OCI-LY3 (cell line): ENCODE measurements at regions not wholly inside any gene's neighbourhood (a gene's known extent, or its start where the extent isn't known, plus 50 kb on each side); places are given as distances from the start of the nearest gene placed in this dataset.
"Not testable (repeated sequence)": the region's sequence is repeated elsewhere in the genome, so short reads cannot be mapped to it uniquely, and the experiment has no call there.

Source experiments
- H2AFZ ChIP-seq: fragments of 200-600, 300-600 bp; shearing (Covaris generic); 2 replicates; pipeline ENCODE4 v1.6.0; 2014; ENCODE audit warnings: antibody characterized with exemption, low read depth, low read length
- H3K27ac ChIP-seq: fragments of 200-600, 300-600 bp; sonication (generic); 2 replicates; pipeline ENCODE4 v1.5.1; 2014; ENCODE audit warnings: mild to moderate bottlenecking, low read length, moderate library complexity, mixed read lengths
- H3K27me3 ChIP-seq: fragments of 200-600, 300-600 bp; sonication (generic); 2 replicates; pipeline ENCODE4 v1.6.1; 2014; ENCODE audit warnings: low read depth, low read length, mixed read lengths
- H3K36me3 ChIP-seq: fragments of 200-600, 300-600 bp; sonication (generic); replicated peaks from 2 replicates; pipeline ENCODE3; 2014; ENCODE audit warnings: low read depth, low read length, mixed read lengths
- H3K4me1 ChIP-seq: fragments of 300-600, 200-600 bp; sonication (generic); 2 replicates; pipeline ENCODE4 v1.6.1; 2014; ENCODE audit warnings: low read length, mixed read lengths
- H3K4me2 ChIP-seq: fragments of 200-600, 300-600 bp; sonication (generic); 2 replicates; pipeline ENCODE4 v1.6.1; 2014; ENCODE audit warnings: low read length, mixed read lengths
- H3K4me3 ChIP-seq: fragments of 300-600, 200-600 bp; sonication (generic); 2 replicates; pipeline ENCODE4 v1.5.1; 2014; ENCODE audit warnings: antibody characterized with exemption, mild to moderate bottlenecking, low read length, moderate library complexity
- H3K79me2 ChIP-seq: fragments of 300-600, 200-600 bp; shearing (Covaris generic); 2 replicates; pipeline ENCODE4 v1.6.1; 2014; ENCODE audit warnings: mild to moderate bottlenecking, low read length, mixed read lengths
- H3K9ac ChIP-seq: fragments of 300-600, 200-600 bp; shearing (Covaris generic); 2 replicates; pipeline ENCODE4 v1.6.0; 2014; ENCODE audit warnings: mild to moderate bottlenecking, low read length, moderate library complexity
- H3K9me3 ChIP-seq: fragments of 200-600, 300-600 bp; shearing (Covaris generic); 2 replicates; pipeline ENCODE4 v1.6.1; 2014; ENCODE audit warnings: low read length, mixed read lengths; ENCODE audit not compliant: insufficient read depth
- H4K20me1 ChIP-seq: fragments of 200-600, 300-600 bp; sonication (generic); 2 replicates; pipeline ENCODE4 v1.6.1; 2016; ENCODE audit warnings: low read length, mixed read lengths; ENCODE audit not compliant: insufficient read depth
- CTCF ChIP-seq: fragments of 200-600, 300-600 bp; sonication (generic); IDR thresholded peaks from 2 replicates; pipeline ENCODE4 v1.5.1; 2014; ENCODE audit warnings: antibody characterized with exemption, low read length, low read depth
- EZH2phosphoT487 ChIP-seq: fragments of 200-600 bp; shearing (Covaris generic); IDR thresholded peaks from 2 replicates; pipeline ENCODE4 v1.6.1; 2018; ENCODE audit warnings: antibody characterized with exemption, mixed run types, low read depth

- H3K4me2 ChIP-seq, result no peak overlapping the region
- H3K27me3 ChIP-seq, result no peaks in the 10 kb centered on the region
- H3K79me2 ChIP-seq, result no peaks in the 10 kb centered on the region
- H3K9ac ChIP-seq, result no peak overlapping the region
- TF ChIP-seq EZH2phosphoT487, result no peak
- H3K27ac ChIP-seq, result no peak overlapping the region
- no peak overlapping the region for H2AFZ ChIP-seq
- no peaks in the 10 kb centered on the region for H3K36me3 ChIP-seq
- H3K4me1 ChIP-seq, result no peaks in the 10 kb centered on the region
- no peaks in the 10 kb centered on the region for H3K9me3 ChIP-seq
- H4K20me1 ChIP-seq, result no peaks in the 10 kb centered on the region
- no peak overlapping the region for H3K4me3 ChIP-seq
Measured at GRCh38 chr6:121555201-121555600, 119.8 kb downstream of the GJA1 start.

GRCh38 chr6:121556149-121556548, 120.7 kb downstream of the GJA1 start:
- not testable (repeated sequence) for H3K27me3 ChIP-seq, H2AFZ ChIP-seq, H4K20me1 ChIP-seq, H3K4me2 ChIP-seq, H3K4me1 ChIP-seq, H3K36me3 ChIP-seq, H3K9me3 ChIP-seq, H3K27ac ChIP-seq, H3K9ac ChIP-seq, H3K79me2 ChIP-seq, H3K4me3 ChIP-seq

GRCh38 chr6:121557146-121557940, 121.9 kb downstream of the GJA1 start:
- Histone ChIP-seq H3K36me3 (no peaks in the 10 kb centered on the region), H4K20me1 (no peaks in the 10 kb centered on the region), H3K4me3 (no peak overlapping the region), H3K4me2 (no peak overlapping the region), H3K9me3 (no peaks in the 10 kb centered on the region), H3K27me3 (no peaks in the 10 kb centered on the region), H3K4me1 (no peaks in the 10 kb centered on the region), H3K27ac (no peak overlapping the region), H3K9ac (no peak overlapping the region), H2AFZ (no peak overlapping the region), H3K79me2 (no peaks in the 10 kb centered on the region)
- TF ChIP-seq CTCF, result no peak

- no peak overlapping the region for H3K27ac ChIP-seq
- H4K20me1 ChIP-seq, result no peaks in the 10 kb centered on the region
- H3K79me2 ChIP-seq, result no peaks in the 10 kb centered on the region
- no peaks in the 10 kb centered on the region for H3K4me1 ChIP-seq
- H3K27me3 ChIP-seq, result no peaks in the 10 kb centered on the region
- TF ChIP-seq EZH2phosphoT487, result no peak
- no peak for TF ChIP-seq CTCF
- H3K36me3 ChIP-seq, result no peaks in the 10 kb centered on the region
- no peak overlapping the region for H2AFZ ChIP-seq
- no peaks in the 10 kb centered on the region for H3K9me3 ChIP-seq
- no peak overlapping the region for H3K9ac ChIP-seq
- no peak overlapping the region for H3K4me3 ChIP-seq
- no peak overlapping the region for H3K4me2 ChIP-seq
Measured at GRCh38 chr6:121559611-121560269, 124.3 kb downstream of the GJA1 start.

- no peak overlapping the region for H3K4me2 ChIP-seq
- H4K20me1 ChIP-seq, result no peaks in the 10 kb centered on the region
- H3K79me2 ChIP-seq, result no peaks in the 10 kb centered on the region
- H3K4me3 ChIP-seq, result no peak overlapping the region
- no peak overlapping the region for H2AFZ ChIP-seq
- no peaks in the 10 kb centered on the region for H3K36me3 ChIP-seq
- no peaks in the 10 kb centered on the region for H3K27me3 ChIP-seq
- no peaks in the 10 kb centered on the region for H3K9me3 ChIP-seq
- no peaks in the 10 kb centered on the region for H3K4me1 ChIP-seq
- H3K9ac ChIP-seq, result no peak overlapping the region
- TF ChIP-seq EZH2phosphoT487, result no peak
- TF ChIP-seq CTCF, result no peak
- H3K27ac ChIP-seq, result no peak overlapping the region
Measured at GRCh38 chr6:121560476-121560875, 125.0 kb downstream of the GJA1 start.
